Stomach (tissue), 8 donors: ENCODE measurements at regions not wholly inside any gene's neighbourhood (a gene's known extent, or its start where the extent isn't known, plus 50 kb on each side); places are given as distances from the start of the nearest gene placed in this dataset.

Source experiments
- DNase-seq, 2 donors: peaks; one replicate each; pipeline versions ENCODE4 v3.0.0 to v3.0.0-alpha.2; 2013 to 2019
- H3K27ac ChIP-seq, 5 donors: fragments of 200-600 bp in 4 of 5; sonication (generic) in 4 of 5; one replicate each; pipeline ENCODE4 v1.5.1; 2013 to 2019; ENCODE audit warnings: mild to moderate bottlenecking in 1 of 5, moderate library complexity in 1 of 5
- H3K27me3 ChIP-seq, 3 donors: fragments of 200-600 bp; sonication (generic); one replicate each; pipeline ENCODE4 v1.5.1; 2017 to 2019; ENCODE audit warnings: mixed run types in 1 of 3
- H3K36me3 ChIP-seq, 4 donors: fragments of 200-600 bp; sonication (generic); 1 replicate in 3 of 4; 2 replicates in 1 of 4; pipeline ENCODE4 v1.5.1; 2016 to 2019
- H3K4me1 ChIP-seq, 4 donors: fragments of 200-600 bp; sonication (generic); one replicate each; pipeline ENCODE4 v1.5.1; 2016 to 2019
- H3K4me3 ChIP-seq, 4 donors: fragments of 200-600 bp; sonication (generic) in 3 of 4; one replicate each; pipeline ENCODE4 v1.5.1; 2016 to 2019; ENCODE audit warnings: mild to moderate bottlenecking in 1 of 4
- H3K9me3 ChIP-seq, 4 donors: fragments of 200-600 bp; sonication (generic); one replicate each; pipeline ENCODE4 v1.5.1; 2016 to 2019
- CTCF ChIP-seq, 7 experiments: fragments of 450-650 bp in 4 of 7; fragments of 200-600 bp in 3 of 7; sonication (generic) in 3 of 7; IDR thresholded peaks; one replicate each; pipeline ENCODE4 v1.5.1; 2016 to 2019; ENCODE audit warnings: antibody characterized with exemption in 7 of 7, control low read depth in 2 of 7, mild to moderate bottlenecking in 1 of 7
- EP300 ChIP-seq: sonication (generic); formaldehyde crosslinking; IDR thresholded peaks from one replicate; pipeline ENCODE4 v1.6.1; 2017; ENCODE audit warnings: antibody characterized with exemption
- POLR2A ChIP-seq, 4 donors: fragments of 450-650 bp; IDR thresholded peaks; one replicate each; pipeline ENCODE4 v1.6.1; 2016; ENCODE audit warnings: antibody characterized with exemption in 4 of 4, control low read depth in 2 of 4, mild to moderate bottlenecking in 1 of 4, moderate library complexity in 1 of 4
- POLR2AphosphoS5 ChIP-seq, 3 donors: sonication (generic); formaldehyde crosslinking; IDR thresholded peaks; one replicate each; pipeline ENCODE4 v1.6.1; 2016; ENCODE audit warnings: antibody characterized with exemption in 3 of 3
- WGBS, 5 donors: extraction: QIAGEN DNeasy Blood & Tissue Kit in 3 of 5; methylation state at CpG; one replicate each; pipeline versions ENCODE4 v1.1.5 to v1.1.7; 2013 to 2018; 5-methylcytosine and 5-hydroxymethylcytosine counted together
- intact Hi-C: fragments of 100-400 bp; cut with DNase I; formaldehyde crosslinking; loops from one replicate; pipeline ENCODE4 v1.15.1; 2023; ENCODE audit warnings: low total_unique reads
- donor health status: healthy with polysubstance abuse.
- donor health status: Bipolar disorder and iron deficiency.
- donor health status: healthy.

- no peak for TF ChIP-seq POLR2AphosphoS5 (IDR thresholded peaks at IDR 0.05)
- no peak for TF ChIP-seq CTCF (IDR thresholded peaks at IDR 0.05)
- TF ChIP-seq EP300, result no peak
- TF ChIP-seq POLR2A (IDR thresholded peaks at IDR 0.05), result no peak
- H3K27ac ChIP-seq, result no peak overlapping the region
- H3K27me3 ChIP-seq, result peaks cover 0 to 21% (median 0%) of the 10 kb centered on the region in 3 donors
- H3K4me1 ChIP-seq, result no peaks in the 10 kb centered on the region
- H3K36me3 ChIP-seq, result no peaks in the 10 kb centered on the region
- no peak overlapping the region for H3K4me3 ChIP-seq
- WGBS, 5 donors, result 62 to 87% (median 76%) methylated on average over 3 to 4 of the region's 4 CpGs
- peaks cover 7 to 20% (median 13%) of the 10 kb centered on the region in 4 donors for H3K9me3 ChIP-seq
- no peak for DNase-seq
- intact Hi-C loops, result no loop called here
Measured at GRCh38 chr2:11014026-11014425, 102.3 kb downstream of the KCNF1 start.

- DNase-seq, result no peak
- intact Hi-C loops, result no loop called here
- WGBS, 5 donors, result 71 to 77% (median 74%) methylated on average over 7 of the region's 7 CpGs
- Histone ChIP-seq H3K4me3 (no peak overlapping the region), H3K9me3 (peaks cover 1 to 8% (median 4%) of the 10 kb centered on the region in 4 donors), H3K27me3 (peaks cover 0 to 28% (median 0%) of the 10 kb centered on the region in 3 donors), H3K36me3 (no peaks in the 10 kb centered on the region), H3K27ac (no peak overlapping the region), H3K4me1 (no peaks in the 10 kb centered on the region)
- TF ChIP-seq EP300 (no peak), POLR2A (IDR thresholded peaks at IDR 0.05) (no peak), POLR2AphosphoS5 (IDR thresholded peaks at IDR 0.05) (no peak), CTCF (IDR thresholded peaks at IDR 0.05) (no peak)
Measured at GRCh38 chr2:11016735-11017388, 105.1 kb downstream of the KCNF1 start.

- H3K9me3 ChIP-seq, result no peaks in the 10 kb centered on the region
- H3K36me3 ChIP-seq, result no peaks in the 10 kb centered on the region
- no peak overlapping the region for H3K27ac ChIP-seq
- WGBS, 5 donors, result 68 to 87% (median 83%) methylated on average over 8 of the region's 8 CpGs
- H3K4me3 ChIP-seq, result no peak overlapping the region
- TF ChIP-seq POLR2AphosphoS5 (IDR thresholded peaks at IDR 0.05) (no peak), EP300 (no peak), POLR2A (IDR thresholded peaks at IDR 0.05) (no peak), CTCF (IDR thresholded peaks at IDR 0.05) (no peak)
- DNase-seq, result no peak
- no peaks in the 10 kb centered on the region for H3K4me1 ChIP-seq
- intact Hi-C loops, result no loop called here
- peaks cover 0 to 28% (median 0%) of the 10 kb centered on the region in 3 donors for H3K27me3 ChIP-seq
Measured at GRCh38 chr2:11017921-11018320, 106.2 kb downstream of the KCNF1 start.

- no peak for DNase-seq
- Histone ChIP-seq H3K27ac (no peak overlapping the region), H3K36me3 (no peaks in the 10 kb centered on the region), H3K27me3 (peaks cover 0 to 28% (median 0%) of the 10 kb centered on the region in 3 donors), H3K9me3 (no peaks in the 10 kb centered on the region), H3K4me3 (no peak overlapping the region), H3K4me1 (no peaks in the 10 kb centered on the region)
- 64 to 76% (median 71%) methylated on average over 3 of the region's 3 CpGs for WGBS, 5 donors
- TF ChIP-seq CTCF (IDR thresholded peaks at IDR 0.05), result no peak
- intact Hi-C loops, result no loop called here
Measured at GRCh38 chr2:11018651-11019185, 107.0 kb downstream of the KCNF1 start.
